Chondrocyte (in vitro differentiated cells): ENCODE measurements at regions not wholly inside any gene's neighbourhood (a gene's known extent, or its start where the extent isn't known, plus 50 kb on each side); places are given as distances from the start of the nearest gene placed in this dataset.

Source experiments
- DNase-seq: peaks from one replicate; pipeline ENCODE4 v3.0.0; 2021; ENCODE audit warnings: mixed read lengths, low spot score
- H3K27ac Mint-ChIP-seq: one replicate; pipeline ENCODE4 v1.8.0; 2021; ENCODE audit warnings: mild to moderate bottlenecking, moderate library complexity, mixed read lengths; ENCODE audit not compliant: unreplicated experiment
- H3K27me3 Mint-ChIP-seq: 2 replicates; pipeline ENCODE4 v1.8.0; 2021; ENCODE audit warnings: low read depth, mixed read lengths
- H3K36me3 Mint-ChIP-seq: 2 replicates; pipeline ENCODE4 v1.8.0; 2021; ENCODE audit warnings: low read depth, mixed read lengths
- H3K4me1 Mint-ChIP-seq: 2 replicates; pipeline ENCODE4 v1.8.0; 2021; ENCODE audit warnings: low read depth, mild to moderate bottlenecking, mixed read lengths
- H3K4me3 Mint-ChIP-seq: one replicate; pipeline ENCODE4 v1.8.0; 2021; ENCODE audit warnings: mild to moderate bottlenecking, moderate library complexity, mixed read lengths; ENCODE audit not compliant: unreplicated experiment
- H3K9me3 Mint-ChIP-seq: 2 replicates; pipeline ENCODE4 v1.8.0; 2021; ENCODE audit warnings: low read depth, mixed read lengths
- CTCF ChIP-seq: fragments of 200-600 bp; sonication (generic); IDR thresholded peaks from 2 replicates; pipeline ENCODE4 v1.5.0; 2021; ENCODE audit warnings: antibody characterized with exemption, mild to moderate bottlenecking, moderate library complexity

GRCh38 chr10:110368556-110368955 is 63.8 kb upstream of the SMNDC1 start:
- DNase-seq, result no peak
- no peak overlapping the region for H3K27ac Mint-ChIP-seq
- peaks cover 26% of the 10 kb centered on the region for H3K4me1 Mint-ChIP-seq
- TF ChIP-seq CTCF, result no peak
- H3K9me3 Mint-ChIP-seq, result no peaks in the 10 kb centered on the region
- H3K36me3 Mint-ChIP-seq, result no peaks in the 10 kb centered on the region
- no peak overlapping the region for H3K4me3 Mint-ChIP-seq
- no peaks in the 10 kb centered on the region for H3K27me3 Mint-ChIP-seq

- H3K4me1 Mint-ChIP-seq, result peaks cover 12% of the 10 kb centered on the region
- no peak for TF ChIP-seq CTCF
- no peaks in the 10 kb centered on the region for H3K9me3 Mint-ChIP-seq
- DNase-seq, result no peak
- no peak overlapping the region for H3K4me3 Mint-ChIP-seq
- H3K27me3 Mint-ChIP-seq, result no peaks in the 10 kb centered on the region
- no peaks in the 10 kb centered on the region for H3K36me3 Mint-ChIP-seq
- no peak overlapping the region for H3K27ac Mint-ChIP-seq
Measured at GRCh38 chr10:110370006-110370405, 65.3 kb upstream of the SMNDC1 start.

GRCh38 chr10:110372656-110373055 is 67.9 kb upstream of the SMNDC1 start:
- no peak for DNase-seq
- no peak for TF ChIP-seq CTCF
- Mint-ChIP-seq H3K4me1 (peaks cover 6% of the 10 kb centered on the region), H3K9me3 (no peaks in the 10 kb centered on the region), H3K4me3 (no peak overlapping the region), H3K36me3 (no peaks in the 10 kb centered on the region), H3K27ac (no peak overlapping the region), H3K27me3 (no peaks in the 10 kb centered on the region)

GRCh38 chr10:110373059-110373458 is 68.3 kb upstream of the SMNDC1 start:
- Mint-ChIP-seq H3K36me3 (no peaks in the 10 kb centered on the region), H3K4me1 (peaks cover 2% of the 10 kb centered on the region), H3K27me3 (no peaks in the 10 kb centered on the region), H3K4me3 (no peak overlapping the region), H3K27ac (no peak overlapping the region), H3K9me3 (no peaks in the 10 kb centered on the region)
- no peak for DNase-seq
- no peak for TF ChIP-seq CTCF

GRCh38 chr10:110373857-110374654 is 69.3 kb upstream of the SMNDC1 start:
- DNase-seq, result peak; percentile 67
- Mint-ChIP-seq H3K27me3 (no peaks in the 10 kb centered on the region), H3K4me1 (no peaks in the 10 kb centered on the region), H3K9me3 (no peaks in the 10 kb centered on the region), H3K27ac (no peak overlapping the region), H3K4me3 (no peak overlapping the region), H3K36me3 (no peaks in the 10 kb centered on the region)
- no peak for TF ChIP-seq CTCF
